GM10266 (cell line): ENCODE measurements at regions not wholly inside any gene's neighbourhood (a gene's known extent, or its start where the extent isn't known, plus 50 kb on each side); places are given as distances from the start of the nearest gene placed in this dataset.

Source experiments
- DNase-seq: peaks from one replicate; pipeline ENCODE4 v3.0.0; 2012; ENCODE audit errors: extremely low spot score
- CTCF ChIP-seq: IDR thresholded peaks from 2 replicates; pipeline ENCODE4 v1.5.1; 2012; ENCODE audit warnings: mild to moderate bottlenecking, low read depth; ENCODE audit not compliant: control insufficient read depth, insufficient read depth; ENCODE audit errors: missing control alignments

DNA sequence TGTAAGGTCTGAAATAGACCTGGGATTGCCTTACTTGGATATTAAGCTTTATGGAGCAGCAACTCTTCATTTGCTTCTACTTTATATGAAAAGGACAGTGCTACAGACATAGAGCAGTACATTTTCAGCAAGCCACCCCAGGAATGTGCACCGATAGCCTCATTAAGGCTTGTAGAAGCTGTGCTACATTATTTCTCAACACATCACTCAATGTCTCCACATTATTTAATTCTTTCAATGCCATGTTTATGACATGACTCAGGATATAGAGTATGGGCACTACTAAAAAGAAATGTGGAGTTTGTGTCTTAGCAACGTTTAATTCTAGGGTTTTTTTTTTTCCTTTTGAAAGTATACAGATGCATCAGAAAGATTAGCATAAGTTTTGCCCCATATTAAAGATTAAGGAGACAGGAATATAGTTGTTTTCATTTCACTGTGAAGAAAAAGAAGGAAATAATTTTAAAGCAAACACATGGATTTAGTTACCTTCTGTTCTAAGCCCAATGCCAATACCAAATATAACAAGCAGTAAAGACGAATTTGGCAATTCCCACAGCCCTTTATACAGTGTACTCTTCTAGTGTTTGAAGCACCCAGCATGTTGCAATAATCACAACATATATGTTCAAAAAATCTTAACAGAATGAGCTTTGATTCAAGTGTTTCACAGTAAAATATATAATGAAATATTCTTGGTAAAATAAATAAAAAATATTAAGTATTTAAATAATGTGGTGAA is 2140.1 kb upstream of the AGA start:
- DNase-seq, result no peak
- TF ChIP-seq CTCF, result no peak

- DNase-seq, result no peak
- no peak for TF ChIP-seq CTCF
Measured at GRCh38 chr4:179583221-179583620, 2141.0 kb upstream of the AGA start.

GRCh38 chr4:179584101-179584500 is 2141.9 kb upstream of the AGA start:
- DNase-seq, result no peak

DNA sequence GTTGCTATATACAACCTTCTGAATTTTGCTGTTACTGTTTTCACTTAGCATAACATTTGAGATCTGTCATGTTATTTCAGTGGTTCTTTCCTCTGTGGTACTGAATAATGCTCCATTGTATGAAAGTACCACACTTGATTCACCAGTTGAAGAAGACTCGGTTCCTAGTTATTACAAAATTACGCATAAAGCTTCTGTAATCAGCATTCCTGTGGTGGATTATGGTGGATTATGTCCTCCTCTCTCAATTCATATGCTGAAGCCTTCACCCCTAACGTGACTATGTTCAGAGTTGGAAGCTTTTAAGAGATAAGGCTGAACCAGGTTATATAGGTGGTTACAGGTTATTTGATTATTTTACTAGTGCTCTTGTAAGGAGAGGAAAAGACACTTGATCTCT is 2143.5 kb upstream of the AGA start:
- TF ChIP-seq CTCF, result no peak
- DNase-seq, result no peak

More at GRCh38 chr4:179584101-179584500, 2141.9 kb upstream of the AGA start:
- no peak for TF ChIP-seq CTCF

DNA sequence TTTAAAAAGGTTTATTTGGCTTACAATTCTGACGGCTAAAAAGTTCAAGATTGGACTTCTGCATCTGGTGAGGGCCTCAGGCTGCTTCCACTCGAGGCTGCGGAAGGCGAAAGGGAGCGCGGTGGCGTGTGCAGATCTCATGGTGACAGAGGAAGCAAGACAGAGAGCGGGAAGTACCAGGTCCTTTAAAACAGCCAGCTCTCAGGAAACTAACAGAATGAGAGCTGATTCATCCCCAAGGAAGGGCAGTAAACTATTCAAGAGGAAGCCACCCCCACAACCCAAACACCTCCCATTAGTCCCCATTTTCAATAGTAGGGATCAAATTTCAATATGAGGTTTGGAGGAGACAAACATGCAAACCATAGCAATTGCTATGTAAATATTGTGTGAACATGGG is 2144.2 kb upstream of the AGA start:
- no peak for TF ChIP-seq CTCF
- no peak for DNase-seq

DNA sequence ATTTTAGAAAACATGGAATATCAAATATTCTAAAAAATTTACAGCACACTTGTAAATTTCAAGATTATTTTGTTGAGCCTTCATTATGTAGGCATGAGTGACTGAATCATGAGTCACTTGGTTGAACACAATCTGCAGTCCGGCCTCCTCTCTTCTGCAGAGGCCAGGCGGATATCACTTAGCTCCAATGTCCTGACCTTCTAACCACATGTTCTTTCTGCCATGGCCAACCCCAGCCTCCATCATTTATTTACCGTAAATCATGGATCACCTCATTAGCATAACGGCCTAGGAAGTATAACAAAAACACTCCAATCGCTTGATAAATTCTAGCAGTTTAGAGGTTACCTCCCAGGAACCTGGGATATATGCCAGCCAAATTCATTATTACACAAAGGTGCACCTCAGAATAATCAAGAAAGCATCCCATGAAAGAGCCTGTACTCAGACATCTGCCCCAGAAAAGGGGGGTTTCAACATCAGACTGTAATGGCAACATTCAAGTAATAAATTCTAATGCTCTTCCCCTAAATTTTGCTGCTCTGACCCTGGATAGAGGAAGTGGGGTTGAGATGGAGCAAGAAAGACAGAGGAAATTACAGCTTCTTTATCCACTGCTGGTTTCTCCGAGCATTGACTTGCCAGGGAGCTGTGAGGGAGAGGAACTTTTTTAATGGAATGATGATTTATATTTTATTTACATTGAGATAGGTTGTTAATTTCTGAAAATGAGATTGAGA is 2153.6 kb upstream of the AGA start:
- DNase-seq, result no peak
- no peak for TF ChIP-seq CTCF

GRCh38 chr4:179596621-179597020 is 2154.4 kb upstream of the AGA start:
- TF ChIP-seq CTCF, result no peak
- no peak for DNase-seq
